ENCODE measurements at regions not wholly inside any gene's neighbourhood (a gene's known extent, or its start where the extent isn't known, plus 50 kb on each side); places are given as distances from the start of the nearest gene placed in this dataset.

DNA sequence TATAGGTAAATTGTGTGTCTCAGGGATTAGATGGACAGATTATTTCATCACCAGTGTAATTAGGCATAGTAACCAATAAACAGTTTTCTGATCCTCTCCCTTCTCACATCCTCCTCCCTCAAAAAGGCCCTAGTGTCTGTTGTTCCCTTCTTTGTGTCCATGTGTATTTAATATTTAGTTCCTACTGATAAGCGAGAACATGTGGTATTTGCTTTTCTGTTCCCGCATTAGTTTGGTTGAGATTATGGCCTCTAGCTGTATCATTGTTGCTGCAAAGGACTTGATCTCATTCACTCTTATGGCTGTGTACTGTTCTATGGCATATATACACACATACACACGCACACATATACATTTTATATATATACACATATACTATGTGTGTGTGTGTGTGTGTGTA, 866.2 kb downstream of the CCDC85A start:
- TF ChIP-seq POLR2A (IDR thresholded peaks at IDR 0.05) = no peak
- TF ChIP-seq, protein P1, sequence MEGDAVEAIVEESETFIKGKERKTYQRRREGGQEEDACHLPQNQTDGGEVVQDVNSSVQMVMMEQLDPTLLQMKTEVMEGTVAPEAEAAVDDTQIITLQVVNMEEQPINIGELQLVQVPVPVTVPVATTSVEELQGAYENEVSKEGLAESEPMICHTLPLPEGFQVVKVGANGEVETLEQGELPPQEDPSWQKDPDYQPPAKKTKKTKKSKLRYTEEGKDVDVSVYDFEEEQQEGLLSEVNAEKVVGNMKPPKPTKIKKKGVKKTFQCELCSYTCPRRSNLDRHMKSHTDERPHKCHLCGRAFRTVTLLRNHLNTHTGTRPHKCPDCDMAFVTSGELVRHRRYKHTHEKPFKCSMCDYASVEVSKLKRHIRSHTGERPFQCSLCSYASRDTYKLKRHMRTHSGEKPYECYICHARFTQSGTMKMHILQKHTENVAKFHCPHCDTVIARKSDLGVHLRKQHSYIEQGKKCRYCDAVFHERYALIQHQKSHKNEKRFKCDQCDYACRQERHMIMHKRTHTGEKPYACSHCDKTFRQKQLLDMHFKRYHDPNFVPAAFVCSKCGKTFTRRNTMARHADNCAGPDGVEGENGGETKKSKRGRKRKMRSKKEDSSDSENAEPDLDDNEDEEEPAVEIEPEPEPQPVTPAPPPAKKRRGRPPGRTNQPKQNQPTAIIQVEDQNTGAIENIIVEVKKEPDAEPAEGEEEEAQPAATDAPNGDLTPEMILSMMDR (IDR thresholded peaks at IDR 0.05) = no peak
